NB4 (cell line): ENCODE measurements at regions not wholly inside any gene's neighbourhood (a gene's known extent, or its start where the extent isn't known, plus 50 kb on each side); places are given as distances from the start of the nearest gene placed in this dataset.

Experiments
- CTCF ChIP-seq: IDR thresholded peaks from one replicate; pipeline ENCODE4 v1.5.1; 2012; ENCODE audit warnings: low read depth, low read length
- POLR2A ChIP-seq: IDR thresholded peaks from 2 replicates; pipeline ENCODE4 v1.6.1; 2011; ENCODE audit warnings: mild to moderate bottlenecking; ENCODE audit not compliant: insufficient read length; ENCODE audit errors: extremely low read depth
- TF ChIP-seq, protein P1 (sequence below): IDR thresholded peaks from 2 replicates; pipeline ENCODE4 v1.6.1; 2011; ENCODE audit warnings: low read depth, low read length

DNA sequence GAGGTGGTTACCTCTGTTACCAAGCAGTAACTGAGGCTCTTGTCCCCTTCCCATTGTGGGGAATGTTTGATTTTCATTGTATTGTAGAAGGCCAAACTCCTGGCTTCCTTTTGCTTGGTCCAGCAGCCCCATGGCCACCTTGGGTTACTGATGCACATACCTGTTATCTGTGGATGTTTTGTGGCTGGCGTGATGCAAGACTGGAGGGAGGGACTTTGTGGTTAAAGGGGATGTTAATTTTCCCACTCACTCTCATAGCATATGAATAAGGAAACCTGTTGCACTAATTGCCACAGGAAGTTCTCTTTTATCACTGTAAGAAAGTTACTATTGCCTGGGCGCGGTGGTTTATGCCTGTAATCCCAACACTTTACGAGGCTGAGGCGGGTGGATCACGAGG, 168.6 kb upstream of the HS3ST4 start:
- TF ChIP-seq CTCF (no peak), POLR2A (no peak)
- TF ChIP-seq, protein P1, sequence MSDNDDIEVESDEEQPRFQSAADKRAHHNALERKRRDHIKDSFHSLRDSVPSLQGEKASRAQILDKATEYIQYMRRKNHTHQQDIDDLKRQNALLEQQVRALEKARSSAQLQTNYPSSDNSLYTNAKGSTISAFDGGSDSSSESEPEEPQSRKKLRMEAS, result no peak
